PC-3 (cell line): ENCODE measurements at regions not wholly inside any gene's neighbourhood (a gene's known extent, or its start where the extent isn't known, plus 50 kb on each side); places are given as distances from the start of the nearest gene placed in this dataset.

Experiments used
- ATAC-seq: fragments of 200-7000 bp; cut with Tn5 transposase; 2 replicates; pipeline ENCODE4 v1.9.1; 2020; ENCODE audit warnings: mild to moderate bottlenecking, moderate library complexity
- BruUV-seq: library from RNA; stranded (reverse); fragments of 400-500 nt; replicated peaks from 2 replicates; lab custom pipeline; 2021; lab: Mats Ljungman, UMichigan
- CTCF ChIA-PET: fragments of 300-600 bp; sonication (Branson Sonifier 250); formaldehyde crosslinking; loops from one replicate; lab custom pipeline; 2022; ENCODE audit warnings: antibody characterized with exemption; lab: Charles Lee
- POLR2A ChIA-PET: fragments of 300-600 bp; sonication (Branson Sonifier 250); formaldehyde crosslinking; loops from one replicate; lab custom pipeline; 2022; ENCODE audit warnings: antibody characterized with exemption; ENCODE audit not compliant: unreplicated experiment; lab: Charles Lee
- DNase-seq: peaks from one replicate; pipeline ENCODE4 v3.0.0-alpha.2; 2015
- H2AFZ ChIP-seq: fragments of 300-600 bp; sonication (generic); 2 replicates; pipeline ENCODE4 v1.6.0; 2016; ENCODE audit warnings: antibody characterized with exemption, low read length
- H3F3A ChIP-seq: fragments of 300-600 bp; sonication (generic); one replicate; pipeline ENCODE4 v1.6.0; 2017; ENCODE audit warnings: antibody characterized with exemption, low read length, control low read depth, mild to moderate bottlenecking; ENCODE audit not compliant: unreplicated experiment
- H3K27ac ChIP-seq: fragments of 300-600 bp; sonication (generic); 2 replicates; pipeline ENCODE4 v1.5.1; 2016; ENCODE audit warnings: mild to moderate bottlenecking, low read length
- H3K27me3 ChIP-seq: fragments of 300-600 bp; sonication (generic); 2 replicates; pipeline ENCODE4 v1.6.1; 2016; ENCODE audit warnings: low read length, mixed read lengths
- H3K36me3 ChIP-seq: fragments of 300-600 bp; sonication (generic); 2 replicates; pipeline ENCODE4 v1.6.1; 2016; ENCODE audit warnings: low read depth, mixed run types, low read length, mixed read lengths
- H3K4me1 ChIP-seq: fragments of 300-600 bp; sonication (generic); 2 replicates; pipeline ENCODE4 v1.5.1; 2016; ENCODE audit warnings: low read length; ENCODE audit not compliant: insufficient read depth
- H3K4me2 ChIP-seq: fragments of 300-600 bp; sonication (generic); 2 replicates; pipeline ENCODE4 v1.6.0; 2016; ENCODE audit warnings: low read length
- H3K4me3 ChIP-seq: fragments of 300-600 bp; sonication (generic); 2 replicates; pipeline ENCODE4 v1.5.1; 2016; ENCODE audit warnings: mild to moderate bottlenecking, low read length, mixed read lengths
- H3K79me2 ChIP-seq: fragments of 300-600 bp; sonication (generic); 2 replicates; pipeline ENCODE4 v1.6.1; 2017; ENCODE audit warnings: low read length, mixed read lengths
- H3K9ac ChIP-seq: fragments of 300-600 bp; sonication (generic); 2 replicates; pipeline ENCODE4 v1.6.0; 2016; ENCODE audit warnings: mild to moderate bottlenecking, low read length
- H3K9me2 ChIP-seq: fragments of 300-600 bp; sonication (generic); replicated peaks from 2 replicates; pipeline ENCODE4 v1.6.1; 2016; ENCODE audit warnings: mixed run types, low read length, mixed read lengths
- H3K9me3 ChIP-seq: fragments of 300-600 bp; sonication (generic); 2 replicates; pipeline ENCODE4 v1.6.1; 2016; ENCODE audit warnings: low read length, mixed read lengths
- H4K20me1 ChIP-seq: fragments of 300-600 bp; sonication (generic); 2 replicates; pipeline ENCODE4 v1.6.1; 2016; ENCODE audit warnings: low read length, mixed read lengths
- EZH2 ChIP-seq: fragments of 300-600 bp; sonication (generic); IDR thresholded peaks from one replicate; pipeline ENCODE4 v1.6.1; 2017; ENCODE audit warnings: antibody characterized with exemption, mild to moderate bottlenecking, low read length; ENCODE audit not compliant: unreplicated experiment
- EZH2phosphoT487 ChIP-seq: fragments of 300-600 bp; sonication (generic); IDR thresholded peaks from 2 replicates; pipeline ENCODE4 v1.6.1; 2018; ENCODE audit warnings: mild to moderate bottlenecking, antibody characterized with exemption, low read length, borderline replicate concordance
- intact Hi-C: fragments of 100-400 bp; cut with micrococcal nuclease; formaldehyde crosslinking; loops from 2 replicates; pipeline ENCODE4 v1.9.0; 2023
- TF ChIP-seq, protein P1 (sequence below): fragments of 300-600 bp; sonication (generic); conservative IDR thresholded peaks from 2 replicates; pipeline ENCODE4 v1.5.1; 2017; ENCODE audit warnings: antibody characterized with exemption, low read depth, mild to moderate bottlenecking, low read length

DNA sequence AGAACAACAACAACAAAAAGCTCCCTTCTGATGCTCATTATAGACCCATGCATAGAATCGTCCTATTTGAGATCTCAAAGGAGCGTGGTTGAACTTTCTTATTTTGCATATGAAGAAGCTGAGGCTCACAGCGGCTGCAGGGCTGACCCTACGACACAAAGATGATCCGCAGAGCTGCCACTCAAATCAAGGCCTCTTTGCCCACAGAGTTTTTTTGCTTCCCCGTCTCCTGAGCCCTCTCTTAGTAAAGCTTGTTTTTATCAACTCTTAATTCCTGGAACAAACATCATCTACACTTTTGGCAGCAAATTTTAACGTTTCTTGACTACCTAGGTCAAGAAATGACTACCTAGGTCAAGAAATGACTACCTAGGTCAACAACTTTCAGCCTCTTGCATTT, 73.7 kb downstream of the C16orf95 start:
- ATAC-seq (no peak), DNase-seq (no peak)
- no peak overlapping the region for H2AFZ ChIP-seq
- H3K9ac ChIP-seq = no peak overlapping the region
- H3K9me3 ChIP-seq = no peaks in the 10 kb centered on the region
- H3F3A ChIP-seq = no peaks in the 10 kb centered on the region
- TF ChIP-seq, protein P1, sequence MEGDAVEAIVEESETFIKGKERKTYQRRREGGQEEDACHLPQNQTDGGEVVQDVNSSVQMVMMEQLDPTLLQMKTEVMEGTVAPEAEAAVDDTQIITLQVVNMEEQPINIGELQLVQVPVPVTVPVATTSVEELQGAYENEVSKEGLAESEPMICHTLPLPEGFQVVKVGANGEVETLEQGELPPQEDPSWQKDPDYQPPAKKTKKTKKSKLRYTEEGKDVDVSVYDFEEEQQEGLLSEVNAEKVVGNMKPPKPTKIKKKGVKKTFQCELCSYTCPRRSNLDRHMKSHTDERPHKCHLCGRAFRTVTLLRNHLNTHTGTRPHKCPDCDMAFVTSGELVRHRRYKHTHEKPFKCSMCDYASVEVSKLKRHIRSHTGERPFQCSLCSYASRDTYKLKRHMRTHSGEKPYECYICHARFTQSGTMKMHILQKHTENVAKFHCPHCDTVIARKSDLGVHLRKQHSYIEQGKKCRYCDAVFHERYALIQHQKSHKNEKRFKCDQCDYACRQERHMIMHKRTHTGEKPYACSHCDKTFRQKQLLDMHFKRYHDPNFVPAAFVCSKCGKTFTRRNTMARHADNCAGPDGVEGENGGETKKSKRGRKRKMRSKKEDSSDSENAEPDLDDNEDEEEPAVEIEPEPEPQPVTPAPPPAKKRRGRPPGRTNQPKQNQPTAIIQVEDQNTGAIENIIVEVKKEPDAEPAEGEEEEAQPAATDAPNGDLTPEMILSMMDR = no peak
- no peak for TF ChIP-seq EZH2phosphoT487
- TF ChIP-seq EZH2 = no peak
- no peaks in the 10 kb centered on the region for H3K9me2 ChIP-seq
- intact Hi-C loops = loop anchor here (5.0 kb wide), 1 partner anchor 41 kb away; no protein-coding TSS in a partner anchor
- no peaks in the 10 kb centered on the region for H3K27me3 ChIP-seq
- ChIA-PET CTCF (no interaction called here), POLR2A (no interaction called here)
- H3K4me1 ChIP-seq = peaks cover 32% of the 10 kb centered on the region
- no peak overlapping the region for H3K4me2 ChIP-seq
- BruUV-seq = no TSS peak
- H3K4me3 ChIP-seq = no peak overlapping the region
- H3K79me2 ChIP-seq = no peaks in the 10 kb centered on the region
- no peaks in the 10 kb centered on the region for H4K20me1 ChIP-seq
- H3K36me3 ChIP-seq = no peaks in the 10 kb centered on the region
- H3K27ac ChIP-seq = no peak overlapping the region

DNA sequence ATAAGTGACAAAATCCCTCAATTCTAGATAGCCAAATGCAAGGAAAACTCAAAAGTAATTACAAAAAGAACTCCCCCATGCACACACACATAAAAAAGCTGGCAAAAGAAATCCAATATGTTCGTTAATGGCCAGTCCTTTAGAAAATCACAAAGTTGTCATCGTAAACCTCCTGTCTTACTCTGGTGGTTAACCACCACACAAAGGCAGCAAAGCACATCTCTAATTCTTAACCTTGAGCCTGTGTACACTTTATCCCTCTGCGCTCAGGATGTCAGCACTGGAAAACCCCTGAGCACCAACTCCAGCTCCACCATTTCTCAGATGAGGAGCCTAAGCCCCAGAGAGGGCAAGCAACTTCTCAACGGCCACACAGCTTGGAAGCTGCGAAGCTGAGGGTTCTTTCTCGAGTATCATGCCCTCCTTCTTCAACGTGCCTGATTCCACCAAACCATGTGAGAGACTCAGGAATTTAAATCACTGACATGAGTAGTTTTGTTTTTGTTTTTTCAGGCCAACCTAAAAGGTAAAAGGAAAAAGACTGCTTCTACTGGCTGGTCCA, 72.5 kb downstream of the C16orf95 start:
- no peak overlapping the region for H3K4me2 ChIP-seq
- no peaks in the 10 kb centered on the region for H3K9me2 ChIP-seq
- CTCF ChIA-PET = no interaction called here
- H2AFZ ChIP-seq = no peak overlapping the region
- H3F3A ChIP-seq = no peaks in the 10 kb centered on the region
- H3K4me3 ChIP-seq = no peak overlapping the region
- no peaks in the 10 kb centered on the region for H4K20me1 ChIP-seq
- DNase-seq (no peak), ATAC-seq (no peak)
- POLR2A ChIA-PET = no interaction called here
- H3K4me1 ChIP-seq = peaks cover 21% of the 10 kb centered on the region
- H3K36me3 ChIP-seq = no peaks in the 10 kb centered on the region
- no peak overlapping the region for H3K27ac ChIP-seq
- H3K9ac ChIP-seq = no peak overlapping the region
- intact Hi-C loops = loop anchor here (5.0 kb wide), 1 partner anchor 42 kb away; no protein-coding TSS in a partner anchor
- BruUV-seq = no TSS peak
- no peaks in the 10 kb centered on the region for H3K27me3 ChIP-seq
- no peaks in the 10 kb centered on the region for H3K79me2 ChIP-seq
- H3K9me3 ChIP-seq = no peaks in the 10 kb centered on the region
- TF ChIP-seq, protein P1 = no peak

DNA sequence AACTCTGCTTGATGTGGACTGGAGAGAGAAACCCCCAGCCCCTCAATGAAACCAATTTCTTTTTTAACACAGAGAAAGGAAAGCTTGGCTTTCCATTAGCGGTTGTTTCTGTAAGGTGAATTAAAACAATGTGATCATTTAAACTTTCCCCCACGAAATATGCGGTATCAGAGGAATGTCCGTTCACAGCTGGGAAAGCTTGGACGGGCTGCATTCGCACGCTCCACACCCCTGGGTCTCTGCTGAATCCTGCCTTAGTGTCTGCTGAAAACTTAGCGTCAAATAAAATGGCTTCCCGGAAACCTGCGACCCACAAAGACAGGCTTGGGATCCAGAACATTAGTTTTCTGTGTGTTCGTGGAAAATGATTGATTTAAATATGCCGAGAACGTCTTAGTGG, 71.7 kb downstream of the C16orf95 start:
- Histone ChIP-seq H3K9me2 (no peaks in the 10 kb centered on the region), H3K79me2 (no peaks in the 10 kb centered on the region), H3K4me3 (no peak overlapping the region), H3K27me3 (no peaks in the 10 kb centered on the region), H3K9ac (no peak overlapping the region), H4K20me1 (no peaks in the 10 kb centered on the region), H3K4me2 (no peak overlapping the region), H3K27ac (no peak overlapping the region), H3K36me3 (no peaks in the 10 kb centered on the region), H3K9me3 (no peaks in the 10 kb centered on the region), H2AFZ (no peak overlapping the region), H3F3A (no peaks in the 10 kb centered on the region), H3K4me1 (peaks cover 13% of the 10 kb centered on the region)
- ATAC-seq (no peak), DNase-seq (no peak)
- POLR2A ChIA-PET = no interaction called here
- CTCF ChIA-PET = no interaction called here
- intact Hi-C loops = no loop called here
- no TSS peak for BruUV-seq
- TF ChIP-seq EZH2phosphoT487 = no peak
